Posterior cingulate gyrus (tissue), 11 donors: ENCODE measurements at regions not wholly inside any gene's neighbourhood (a gene's known extent, or its start where the extent isn't known, plus 50 kb on each side); places are given as distances from the start of the nearest gene placed in this dataset.

ENCODE experiments used
- DNase-seq, 10 donors: peaks; one replicate each; pipeline versions ENCODE4 v3.0.0 to v3.0.0-alpha.2; 2020 to 2021; ENCODE audit warnings: mixed read lengths in 3 of 10
- intact Hi-C: fragments of 100-400 bp; cut with DNase I; formaldehyde crosslinking; loops from one replicate; pipeline ENCODE4 v1.15.1; 2023

DNA sequence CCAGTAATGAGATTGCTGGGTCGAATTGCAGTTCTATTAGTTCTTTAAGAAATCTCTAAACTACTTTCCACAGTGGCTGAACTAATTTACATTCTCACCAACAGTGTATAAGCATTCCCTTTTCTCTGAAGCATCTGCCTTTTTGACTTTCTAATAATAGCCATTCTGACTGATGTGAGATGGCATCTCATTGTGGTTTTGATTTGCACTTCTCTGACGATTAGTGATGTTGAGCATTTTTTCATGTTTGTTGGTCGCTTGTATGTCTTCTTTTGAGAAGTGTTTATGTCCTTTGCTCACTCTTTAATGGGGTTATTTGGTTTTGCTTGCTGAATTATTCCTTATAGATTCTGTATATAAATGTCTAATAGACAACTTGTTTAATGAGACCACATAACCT is 69.6 kb upstream of the UGP2 start:
- intact Hi-C loops: no loop called here
- DNase-seq: no peak

DNA sequence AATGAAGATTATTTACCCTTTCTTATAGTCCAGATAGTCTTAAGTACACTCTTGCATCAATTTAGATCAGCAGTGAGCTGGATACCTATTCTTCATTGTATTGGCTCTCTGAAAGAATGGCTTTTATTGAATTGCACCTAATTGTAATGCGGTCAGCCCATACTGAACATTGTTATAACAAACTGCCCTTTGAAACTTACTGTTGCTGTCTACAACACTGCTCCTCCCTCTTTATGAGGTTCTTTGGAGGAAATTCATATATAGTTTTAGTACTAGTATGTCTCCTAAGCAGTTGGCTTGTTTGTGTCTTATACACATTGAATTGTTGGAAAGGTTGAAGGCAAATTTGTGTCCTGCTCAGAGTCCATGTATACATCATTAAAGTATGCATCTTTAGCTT is 66.5 kb upstream of the UGP2 start:
- intact Hi-C loops: no loop called here
- DNase-seq: no peak

DNA sequence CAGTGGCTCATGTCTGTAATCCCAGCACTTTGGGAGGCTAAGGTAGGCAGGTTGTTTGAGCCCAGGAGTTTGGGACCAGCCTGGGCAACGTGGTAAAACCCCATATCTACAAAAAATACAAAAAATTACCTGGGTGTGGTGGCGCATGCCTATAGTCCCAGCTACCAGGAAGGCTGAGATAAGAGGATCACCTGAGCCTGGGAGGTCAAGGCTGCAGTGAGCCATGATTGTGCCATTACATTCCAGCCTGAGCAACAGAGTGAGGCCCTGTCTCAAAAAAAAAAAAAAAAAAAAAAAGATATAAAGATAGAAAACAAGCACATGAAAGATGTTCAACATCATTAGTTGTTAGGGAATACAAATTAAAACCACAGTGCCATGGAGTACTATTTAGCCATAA is 65.3 kb upstream of the UGP2 start:
- intact Hi-C loops: no loop called here
- DNase-seq: no peak

DNA sequence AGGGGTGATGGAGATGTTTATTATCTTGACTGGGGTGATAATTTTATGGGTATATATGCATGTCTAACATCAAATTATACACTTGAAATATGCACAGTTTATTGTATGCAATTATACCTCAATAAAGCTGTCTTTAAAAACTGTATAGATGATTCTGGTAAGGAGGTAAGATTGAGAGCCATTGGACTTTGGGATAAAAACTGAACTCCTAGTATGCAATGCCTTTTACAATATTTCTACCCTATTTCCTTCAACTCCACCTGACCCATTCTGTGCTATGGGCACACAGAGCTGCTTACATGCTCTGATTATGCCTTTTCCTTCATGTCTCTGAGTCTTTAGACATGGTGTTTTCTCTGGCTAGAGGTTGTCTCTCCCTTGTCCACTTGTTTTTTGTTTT is 63.9 kb upstream of the UGP2 start:
- intact Hi-C loops: no loop called here
- DNase-seq: no peak

DNA sequence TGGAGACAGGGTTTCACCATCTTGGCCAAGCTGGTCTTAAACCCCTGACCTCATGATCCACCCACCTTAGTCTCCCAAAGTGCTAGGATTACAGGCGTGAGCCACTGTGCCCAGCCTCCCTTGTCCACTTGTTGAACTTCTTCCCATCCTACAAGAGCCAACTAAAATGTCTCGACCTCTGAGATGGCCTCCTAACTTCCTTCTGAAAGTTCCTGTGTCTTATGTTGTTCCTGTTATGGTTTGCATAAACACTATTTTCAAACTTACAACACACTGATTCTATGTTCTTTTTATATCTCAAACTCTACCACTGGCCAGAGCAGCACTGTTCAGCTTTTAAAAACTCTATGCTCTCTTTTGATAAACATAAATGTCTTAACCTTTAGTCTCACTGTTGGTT is 63.3 kb upstream of the UGP2 start:
- DNase-seq: no peak
- intact Hi-C loops: no loop called here

DNA sequence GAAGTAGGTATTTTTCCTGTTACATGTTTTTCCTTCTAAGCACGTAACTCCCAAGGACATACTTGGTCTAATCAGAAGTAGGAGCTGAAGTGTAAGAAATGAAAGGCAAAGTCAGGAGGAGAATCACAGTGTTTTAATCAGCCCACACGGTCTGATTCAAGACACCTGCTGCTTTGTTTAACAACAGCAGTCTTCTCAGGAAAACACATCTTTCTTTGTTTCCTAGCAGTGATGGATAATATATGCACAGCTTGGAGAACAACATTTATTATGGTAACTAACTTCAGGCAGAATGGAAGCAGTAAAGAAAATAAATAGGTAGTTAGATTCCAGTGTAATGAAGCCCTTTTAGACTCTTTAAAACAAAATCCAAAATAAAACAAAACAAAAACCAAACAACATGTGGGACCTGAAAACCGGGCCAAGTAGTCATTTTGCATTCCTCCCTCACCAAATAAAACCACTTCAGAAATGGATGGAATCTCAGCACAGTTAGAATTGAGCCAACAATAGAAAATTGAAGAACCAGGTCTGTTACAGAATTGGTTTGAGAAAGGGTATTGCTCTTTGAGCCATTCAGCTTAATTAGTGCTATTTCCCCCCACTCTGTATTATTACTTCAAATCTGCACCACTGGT is 61.1 kb upstream of the UGP2 start:
- no peak for DNase-seq
- intact Hi-C loops: no loop called here

DNA sequence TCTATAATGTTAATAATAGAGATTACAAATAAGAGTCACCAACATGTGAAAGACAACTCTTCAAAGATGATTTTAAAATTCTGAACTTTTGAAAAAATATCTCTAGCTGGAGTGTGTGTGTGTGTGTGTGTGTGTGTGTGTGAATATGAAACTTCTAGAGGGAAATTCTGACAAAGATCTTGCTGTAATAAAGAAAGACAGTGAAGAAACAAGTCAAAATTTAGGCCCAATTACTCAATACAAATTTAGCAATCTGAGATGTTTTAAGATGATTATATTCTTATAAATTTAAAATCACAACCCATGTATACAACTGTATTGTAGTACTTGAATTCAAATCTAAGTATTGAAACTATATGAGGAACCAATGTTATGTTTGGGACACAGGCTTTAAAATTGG is 57.2 kb upstream of the UGP2 start:
- intact Hi-C loops: no loop called here
- no peak for DNase-seq

DNA sequence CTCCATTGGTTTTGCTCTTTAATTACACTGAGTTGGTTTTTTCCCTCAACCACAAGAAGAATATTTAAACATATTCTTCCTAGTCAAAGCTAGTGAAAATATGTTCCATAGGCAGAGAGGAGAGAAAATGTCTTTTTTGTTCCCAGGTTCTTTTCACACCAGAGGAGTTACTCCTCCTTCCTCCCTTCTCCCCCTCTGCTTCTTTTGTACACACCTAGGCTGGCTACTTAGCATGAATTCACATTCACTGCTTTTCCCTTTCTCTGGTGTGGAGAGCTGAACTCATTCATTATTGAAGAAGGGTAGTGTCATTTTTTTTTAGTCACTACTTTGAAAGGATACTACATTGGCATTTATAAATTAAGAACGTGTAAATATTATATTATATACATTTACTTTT is 56.6 kb upstream of the UGP2 start:
- DNase-seq: no peak
- intact Hi-C loops: no loop called here

DNA sequence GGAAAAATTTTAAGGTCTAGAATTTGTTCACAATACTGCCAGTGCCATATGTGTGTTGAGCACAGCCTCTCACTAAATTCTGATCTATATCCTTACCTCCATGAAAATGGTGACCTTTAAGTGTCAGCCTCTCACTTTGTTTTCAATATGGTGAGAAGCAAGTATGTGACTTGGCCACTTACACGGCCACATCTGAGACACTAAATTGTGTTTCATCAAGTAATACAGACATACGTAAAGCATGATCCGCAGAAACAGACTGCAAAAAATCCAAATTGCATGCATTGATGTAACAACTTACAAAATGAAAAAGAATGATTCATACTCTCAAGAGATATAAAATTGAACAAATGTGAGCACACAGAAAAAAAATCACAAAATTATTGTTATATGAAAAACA is 55.2 kb upstream of the UGP2 start:
- DNase-seq: no peak
- intact Hi-C loops: no loop called here

DNA sequence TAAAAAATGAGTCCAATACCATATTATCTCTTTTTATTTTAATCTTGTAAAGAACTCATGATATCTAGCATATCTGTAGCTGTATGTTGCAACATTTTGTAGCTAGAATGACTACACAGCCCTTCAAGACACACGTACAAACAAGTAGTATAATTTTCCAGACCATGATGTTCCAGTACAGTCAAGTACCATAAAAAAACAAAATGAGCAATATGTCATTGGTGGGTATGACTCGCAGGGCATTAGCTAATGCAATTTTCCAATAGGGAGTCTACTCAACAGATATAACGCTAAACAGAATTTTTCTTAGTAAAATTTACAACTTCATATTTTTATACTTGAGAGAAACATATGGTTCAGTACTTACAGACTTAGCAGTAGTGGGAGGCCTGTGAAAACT is 53.6 kb upstream of the UGP2 start:
- intact Hi-C loops: no loop called here
- DNase-seq: no peak

DNA sequence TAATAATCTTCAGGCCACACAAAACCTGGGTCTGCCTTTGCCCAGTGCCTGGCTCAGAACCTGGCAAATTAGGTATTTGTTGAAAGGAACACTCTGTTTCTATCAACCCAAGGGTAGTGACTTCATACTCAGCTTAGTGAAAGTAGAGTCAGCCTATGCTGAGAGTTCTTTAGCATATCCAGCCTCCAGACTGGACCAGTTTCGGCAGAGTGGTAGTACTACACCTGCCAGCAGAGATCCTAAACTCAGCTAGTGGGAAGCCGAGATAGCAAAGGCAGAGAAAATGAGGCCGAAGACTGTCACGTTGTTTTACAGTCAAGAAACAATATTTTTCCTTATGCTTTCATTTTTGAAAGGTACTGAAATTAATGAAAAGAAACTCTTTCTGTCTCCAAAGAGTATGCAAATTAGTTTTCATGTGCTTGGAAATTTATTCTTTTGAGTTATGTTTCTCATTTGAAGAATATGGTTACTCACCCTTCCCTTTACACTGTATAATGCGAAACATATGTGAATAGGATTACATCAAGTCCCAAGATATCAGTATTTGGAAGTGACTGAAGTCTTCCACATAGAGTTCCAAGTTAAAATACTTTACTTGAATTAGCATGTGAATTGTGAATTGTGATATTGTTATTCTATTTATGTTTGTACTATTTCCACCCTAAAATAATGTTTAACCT is 52.2 kb upstream of the UGP2 start:
- DNase-seq: no peak
- intact Hi-C loops: no loop called here

DNA sequence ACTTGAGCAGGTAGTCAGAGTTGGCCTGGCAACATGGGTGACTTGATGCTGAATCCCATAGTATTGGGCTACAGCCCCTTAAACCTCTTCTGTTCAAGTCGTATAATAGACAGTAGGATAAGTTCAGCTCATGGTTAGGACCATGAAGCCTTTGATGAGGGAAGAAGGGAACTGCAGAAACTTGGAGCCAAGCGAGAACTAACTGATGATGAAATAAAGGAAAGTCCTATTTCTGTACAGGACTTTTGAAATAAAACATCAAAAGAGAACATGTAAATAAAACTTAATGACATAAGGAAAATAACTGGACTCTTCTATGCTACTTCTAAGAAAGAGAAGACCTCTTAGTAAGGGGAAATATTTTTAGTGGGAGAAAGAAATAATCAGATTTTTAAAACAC is 51.2 kb upstream of the UGP2 start:
- no peak for DNase-seq

DNA sequence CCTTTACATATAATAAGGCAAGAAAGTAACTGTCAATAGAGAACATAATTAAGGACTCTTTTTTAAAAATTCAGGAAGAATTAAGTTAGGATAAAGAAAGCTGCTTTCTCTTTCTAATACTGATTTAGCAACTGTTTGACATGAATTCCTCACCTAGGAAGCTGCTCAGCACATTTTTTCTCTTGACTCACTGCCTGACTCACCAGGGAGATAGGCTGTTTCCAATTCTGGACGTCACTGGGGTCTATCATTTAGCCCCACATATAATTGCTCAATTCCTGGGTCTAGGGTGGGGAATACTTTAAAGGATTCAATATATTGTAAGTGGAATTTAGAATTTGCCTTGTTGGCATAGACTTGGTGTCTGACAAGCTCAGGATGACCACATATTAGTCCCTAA is 50.8 kb upstream of the UGP2 start:
- intact Hi-C loops: no loop called here
- no peak for DNase-seq

More for the DNA sequence above, 51.2 kb upstream of the UGP2 start:
- intact Hi-C loops: no loop called here

DNA sequence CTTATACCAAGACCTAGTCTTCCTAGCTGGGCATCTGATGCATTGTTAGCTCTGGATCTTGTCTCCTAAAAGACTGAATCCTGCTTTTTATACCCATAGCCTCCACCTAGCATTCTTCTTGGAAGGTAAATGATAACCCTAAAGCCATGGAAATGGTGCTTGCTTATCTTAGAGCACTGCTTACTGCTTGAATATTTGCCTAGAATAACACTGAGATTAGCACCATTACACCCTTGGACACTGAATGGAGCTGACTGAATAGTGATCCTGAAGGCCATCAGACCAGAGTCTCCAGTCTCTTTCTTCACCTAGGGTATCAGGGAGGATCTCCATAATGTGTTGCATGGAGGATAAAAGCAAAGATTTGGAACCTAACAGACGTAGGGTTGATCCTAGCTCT is 50.3 kb upstream of the UGP2 start:
- intact Hi-C loops: no loop called here

More for the DNA sequence above, 50.3 kb upstream of the UGP2 start:
- DNase-seq: no peak
